ENCODE measurements at regions not wholly inside any gene's neighbourhood (a gene's known extent, or its start where the extent isn't known, plus 50 kb on each side); places are given as distances from the start of the nearest gene placed in this dataset.

- no peak for DNase-seq
Observed at GRCh38 chr5:68543212-68543611, 327.7 kb downstream of the PIK3R1 start.

GRCh38 chr5:68544091-68544647 lies 328.6 kb downstream of the PIK3R1 start:
- DNase-seq = no peak

DNA sequence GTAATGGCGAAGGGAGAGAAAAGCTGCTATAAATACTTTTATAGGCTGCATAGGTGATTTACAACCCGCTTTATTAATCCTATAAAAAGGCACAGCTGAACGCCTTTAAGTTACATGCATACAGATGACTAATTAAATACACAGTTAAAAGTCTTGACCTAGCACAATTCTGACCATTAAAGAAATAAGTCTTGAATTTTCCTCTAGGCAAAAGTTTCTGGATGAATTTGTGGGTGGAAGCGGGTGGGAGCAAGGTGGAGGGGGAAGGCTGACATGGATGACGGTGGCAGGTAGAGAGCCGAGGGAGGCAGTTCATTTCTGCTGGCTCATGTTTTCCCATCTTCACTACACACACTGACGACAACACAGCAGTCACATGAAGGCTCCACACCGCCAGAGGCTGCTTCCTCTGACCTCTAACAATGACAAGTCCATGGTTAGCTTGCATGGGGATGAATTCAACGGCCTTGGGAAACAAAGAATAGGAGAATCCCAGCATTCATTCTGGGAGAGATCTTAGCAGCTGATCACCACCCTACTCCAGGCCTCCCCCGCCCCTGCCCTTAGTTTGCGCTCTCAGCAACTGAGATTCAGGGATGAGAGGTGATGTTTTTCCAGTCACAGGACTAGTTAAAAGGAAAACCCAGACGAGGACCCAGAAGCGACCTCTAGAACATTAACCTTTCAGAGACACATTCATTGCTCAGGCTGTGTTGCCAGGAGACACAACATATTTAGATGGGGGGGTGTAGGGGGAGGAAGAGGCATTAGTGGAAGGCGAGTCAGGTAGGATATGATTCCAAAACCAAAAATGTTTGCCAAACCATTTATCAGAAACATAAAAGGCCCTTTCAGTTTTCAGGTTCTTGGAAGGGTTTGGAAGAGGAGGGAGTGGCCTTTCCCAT lies 329.3 kb downstream of the PIK3R1 start:
- no peak for DNase-seq

- DNase-seq = no peak
Observed at GRCh38 chr5:68545636-68546295, 330.2 kb downstream of the PIK3R1 start.

- no peak for DNase-seq
Observed at GRCh38 chr5:68547056-68547455, 331.5 kb downstream of the PIK3R1 start.

DNA sequence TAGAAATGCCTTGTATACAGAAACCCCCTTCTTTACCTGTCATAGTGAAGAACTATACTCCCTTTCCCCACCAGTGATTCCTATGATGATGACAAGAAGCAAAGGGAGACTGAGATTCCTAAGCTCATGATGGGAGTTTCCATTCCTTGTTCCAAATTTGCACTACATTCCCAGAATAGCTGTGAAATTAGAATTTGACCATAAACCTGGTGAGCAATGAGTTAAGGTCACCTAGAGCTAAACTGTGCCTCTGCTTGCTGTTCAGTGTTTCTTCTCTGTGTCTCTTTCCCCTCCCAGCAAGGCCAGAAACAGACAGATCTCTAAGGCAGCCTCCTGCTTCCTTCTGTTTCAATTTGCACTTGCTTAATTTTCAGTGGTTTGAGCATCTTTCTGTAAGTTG lies 332.1 kb downstream of the PIK3R1 start:
- no peak for DNase-seq

- no peak for DNase-seq
Observed at GRCh38 chr5:68548959-68549676, 333.6 kb downstream of the PIK3R1 start.

- DNase-seq = no peak
Observed at GRCh38 chr5:68550015-68550414, 334.5 kb downstream of the PIK3R1 start.

DNA sequence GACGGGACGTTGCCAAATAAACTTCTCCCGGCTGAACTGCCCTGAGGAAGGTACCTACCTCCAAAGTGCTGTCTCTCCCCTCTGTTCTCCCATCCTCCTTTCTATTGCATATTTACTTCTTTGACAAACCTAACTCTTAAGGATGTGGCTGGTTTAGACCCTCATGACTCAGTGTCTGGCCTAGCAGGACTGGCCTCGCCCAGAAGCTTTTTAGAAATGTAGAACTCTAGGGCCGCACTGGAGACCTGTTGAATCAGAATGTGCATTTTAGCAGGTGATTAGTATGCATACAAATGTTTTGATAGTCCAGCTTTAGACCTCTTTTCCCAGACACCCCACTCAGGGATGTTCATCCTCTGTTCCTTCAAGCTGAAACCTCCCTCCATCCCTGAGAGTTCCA lies 335.9 kb downstream of the PIK3R1 start:
- DNase-seq = no peak

- DNase-seq = no peak
Observed at GRCh38 chr5:68554571-68555279, 339.2 kb downstream of the PIK3R1 start.

DNA sequence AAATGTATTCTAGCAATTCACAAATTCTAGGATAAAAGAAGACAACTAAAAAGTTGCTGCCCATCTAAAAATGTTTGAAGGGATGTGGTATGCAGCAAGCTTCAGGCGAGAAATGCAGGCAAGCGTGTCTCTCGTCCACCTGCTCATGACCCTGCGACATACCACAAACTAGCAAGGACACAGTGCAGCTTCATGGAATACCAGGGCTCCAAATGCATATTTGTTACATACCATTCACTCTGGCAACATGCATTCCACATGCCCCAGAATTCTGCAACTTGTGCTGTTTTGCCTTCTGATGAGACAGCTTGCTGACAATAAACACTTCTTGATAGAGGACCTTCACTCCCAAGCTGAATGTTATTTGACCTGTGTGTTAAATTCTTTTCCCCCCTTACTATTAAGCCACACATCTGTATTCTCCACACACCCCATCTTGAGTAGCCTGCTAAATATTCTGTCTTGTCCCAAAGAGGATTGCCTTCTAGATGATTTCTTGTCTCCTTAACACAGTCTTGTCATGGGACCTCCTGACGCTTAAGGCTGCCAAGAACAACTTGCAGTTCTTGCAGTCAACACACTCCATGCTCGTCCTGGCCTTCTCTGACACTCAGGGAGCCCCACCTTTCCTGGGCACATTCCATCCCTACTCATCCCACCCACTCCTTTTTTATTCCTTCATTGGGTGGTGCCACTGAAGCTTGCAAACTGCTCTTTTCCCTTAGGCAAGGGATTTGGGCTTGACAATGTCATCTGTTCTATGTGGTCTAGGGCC lies 340.5 kb downstream of the PIK3R1 start:
- no peak for DNase-seq

DNA sequence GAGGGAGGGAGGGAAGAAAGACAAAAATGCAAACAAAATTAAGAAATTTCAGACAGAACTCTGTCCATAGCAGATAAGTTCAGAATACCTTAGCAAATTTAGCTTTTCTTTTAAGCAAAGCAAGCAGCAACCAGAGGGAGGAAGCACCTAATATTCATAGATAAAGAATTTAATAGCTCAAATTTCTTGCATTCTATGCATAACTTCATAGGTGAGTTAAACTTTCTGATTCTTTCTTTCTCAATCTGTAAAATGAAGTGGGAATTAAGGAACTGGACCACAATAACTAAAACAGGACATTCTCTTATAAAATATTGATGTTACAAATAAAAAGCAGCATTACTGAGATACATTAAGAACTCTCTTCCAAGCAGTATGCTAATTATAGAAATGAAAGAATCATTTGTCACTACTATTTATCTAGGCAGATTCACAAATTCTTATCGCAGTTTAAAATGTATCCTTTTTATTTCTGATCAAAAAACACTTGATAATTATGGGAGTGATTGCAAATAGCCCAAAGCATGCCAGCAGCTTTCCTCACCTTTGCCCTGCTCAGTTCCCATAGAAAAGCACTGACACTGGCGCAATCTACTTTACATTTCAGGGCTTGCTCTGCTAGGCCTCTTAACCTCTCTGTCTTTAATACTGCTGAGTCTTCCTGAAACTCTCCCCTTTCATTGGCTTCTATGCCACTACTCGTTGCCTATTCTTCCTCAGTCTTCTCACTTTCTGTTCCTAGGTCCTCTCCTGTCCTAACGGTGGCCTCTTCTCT lies 341.8 kb downstream of the PIK3R1 start:
- DNase-seq = no peak

GRCh38 chr5:68562308-68562707 lies 346.8 kb downstream of the PIK3R1 start:
- DNase-seq = no peak

- DNase-seq = no peak
Observed at GRCh38 chr5:68565427-68565826, 349.9 kb downstream of the PIK3R1 start.

GRCh38 chr5:68576805-68577204 lies 361.2 kb downstream of the PIK3R1 start:
- DNase-seq = no peak

DNA sequence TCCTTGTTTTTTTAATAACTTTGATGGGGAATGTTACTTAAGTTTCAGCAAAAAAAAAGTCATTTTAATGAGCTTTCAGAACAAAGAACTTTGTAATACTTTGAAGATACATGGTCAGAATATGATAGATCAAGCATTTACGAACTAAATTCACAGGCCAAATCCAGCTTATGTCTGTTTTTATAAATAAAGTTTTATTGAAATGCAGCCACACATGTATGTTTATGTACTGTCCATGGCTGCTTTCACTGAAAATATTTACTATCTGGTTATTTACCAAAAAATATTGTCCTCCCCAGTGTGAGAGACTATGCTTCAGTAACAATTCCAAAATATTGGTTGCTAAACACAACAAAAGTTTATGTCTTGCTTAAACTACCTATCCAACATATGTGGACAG lies 366.7 kb downstream of the PIK3R1 start:
- DNase-seq = no peak

DNA sequence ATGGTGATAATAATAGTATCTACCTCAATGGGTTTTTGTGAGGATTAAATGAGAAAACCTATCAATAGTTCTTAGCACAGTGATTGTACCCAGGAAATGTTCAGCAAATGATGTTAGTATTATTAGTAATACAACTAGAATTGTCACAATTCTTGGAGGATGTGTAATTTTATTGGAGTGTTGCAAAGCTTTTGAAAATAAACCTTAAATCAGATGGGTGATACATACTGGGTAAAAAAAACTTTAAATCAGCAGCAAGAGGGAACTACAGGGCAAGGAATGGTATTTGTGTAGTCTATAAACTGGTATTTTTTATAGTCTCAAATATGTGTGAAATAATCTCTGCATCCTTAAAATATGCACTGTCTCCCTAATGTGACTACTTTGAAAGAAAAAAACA lies 371.6 kb downstream of the PIK3R1 start:
- no peak for DNase-seq

GRCh38 chr5:68591850-68592249 lies 376.3 kb downstream of the PIK3R1 start:
- DNase-seq = no peak

- no peak for DNase-seq
Observed at GRCh38 chr5:68592351-68592750, 376.8 kb downstream of the PIK3R1 start.

- no peak for DNase-seq
Observed at GRCh38 chr5:68593211-68593671, 377.7 kb downstream of the PIK3R1 start.

GRCh38 chr5:68612972-68613371 lies 397.4 kb downstream of the PIK3R1 start:
- DNase-seq = no peak

Measured in activated naive CD4-positive, alpha-beta T cell (primary cell).